IPS DF 6.9 (cell line): ENCODE measurements at regions not wholly inside any gene's neighbourhood (a gene's known extent, or its start where the extent isn't known, plus 50 kb on each side); places are given as distances from the start of the nearest gene placed in this dataset.

Experiments used
- DNase-seq: peaks from one replicate; pipeline ENCODE4 v3.0.0-alpha.2; 2013; ENCODE audit warnings: low read depth, low spot score
- H3K27ac ChIP-seq: one replicate; pipeline ENCODE4 v1.5.1; 2013; ENCODE audit warnings: low read length, control low read depth
- H3K27me3 ChIP-seq: 2 replicates; pipeline ENCODE4 v1.6.1; 2013; ENCODE audit warnings: mild to moderate bottlenecking, low read length; ENCODE audit not compliant: control insufficient read depth, insufficient read depth
- H3K36me3 ChIP-seq: 2 replicates; pipeline ENCODE4 v1.6.1; 2013; ENCODE audit warnings: low read length; ENCODE audit not compliant: control insufficient read depth, insufficient read depth
- H3K4me1 ChIP-seq: 2 replicates; pipeline ENCODE4 v1.6.1; 2013; ENCODE audit warnings: low read length; ENCODE audit not compliant: control insufficient read depth, insufficient read depth
- H3K4me3 ChIP-seq: 2 replicates; pipeline ENCODE4 v1.5.1; 2013; ENCODE audit warnings: mild to moderate bottlenecking, low read length
- H3K9me3 ChIP-seq: 2 replicates; pipeline ENCODE4 v1.6.1; 2013; ENCODE audit warnings: low read length, inconsistent platforms; ENCODE audit not compliant: control insufficient read depth, insufficient read depth
- WGBS: extraction: QIAGEN DNeasy Blood & Tissue Kit; methylation state at CpG from one replicate; pipeline ENCODE4 v1.1.7; 2013; ENCODE audit warnings: mixed read lengths, missing lambda C conversion rate; ENCODE audit not compliant: insufficient read length, insufficient coverage; 5-methylcytosine and 5-hydroxymethylcytosine counted together

GRCh38 chr16:48850097-48850770 is 240.3 kb upstream of the N4BP1 start:
- Histone ChIP-seq H3K27ac (no peak overlapping the region), H3K27me3 (no peaks in the 10 kb centered on the region), H3K4me3 (no peak overlapping the region), H3K36me3 (no peaks in the 10 kb centered on the region), H3K4me1 (no peaks in the 10 kb centered on the region), H3K9me3 (no peaks in the 10 kb centered on the region)
- WGBS = no CpG with 5 or more reads among the region's 7 CpGs
- no peak for DNase-seq

DNA sequence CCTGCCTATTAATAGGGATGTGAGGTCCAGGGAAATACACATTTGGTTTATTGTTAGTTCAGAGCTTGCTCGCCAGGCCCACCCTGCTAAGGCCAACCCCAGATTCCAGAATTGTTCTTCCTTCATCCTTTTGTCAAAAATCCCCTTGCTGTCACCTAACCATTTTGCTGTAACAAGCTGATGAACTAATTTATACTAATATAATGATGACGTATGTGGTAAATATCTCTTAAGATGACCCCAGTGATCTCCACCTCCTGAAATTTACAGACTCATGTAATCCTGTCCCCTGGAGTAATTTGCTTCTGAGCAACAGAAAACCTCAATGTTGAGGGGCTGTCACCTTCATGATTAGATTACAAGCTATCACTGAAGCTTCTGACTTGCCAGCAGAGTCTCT is 236.3 kb upstream of the N4BP1 start:
- H3K27ac ChIP-seq = no peak overlapping the region
- H3K9me3 ChIP-seq = no peaks in the 10 kb centered on the region
- H3K4me1 ChIP-seq = no peaks in the 10 kb centered on the region
- H3K27me3 ChIP-seq = no peaks in the 10 kb centered on the region
- no CpG with 5 or more reads among the region's 2 CpGs for WGBS
- DNase-seq = no peak
- H3K4me3 ChIP-seq = no peak overlapping the region
- no peaks in the 10 kb centered on the region for H3K36me3 ChIP-seq

- H3K4me3 ChIP-seq = no peak overlapping the region
- no peaks in the 10 kb centered on the region for H3K27me3 ChIP-seq
- H3K4me1 ChIP-seq = no peaks in the 10 kb centered on the region
- no peak overlapping the region for H3K27ac ChIP-seq
- no CpG with 5 or more reads among the region's 2 CpGs for WGBS
- no peak for DNase-seq
- H3K9me3 ChIP-seq = no peaks in the 10 kb centered on the region
- no peaks in the 10 kb centered on the region for H3K36me3 ChIP-seq
Observed at GRCh38 chr16:48845261-48845660, 235.3 kb upstream of the N4BP1 start.

DNA sequence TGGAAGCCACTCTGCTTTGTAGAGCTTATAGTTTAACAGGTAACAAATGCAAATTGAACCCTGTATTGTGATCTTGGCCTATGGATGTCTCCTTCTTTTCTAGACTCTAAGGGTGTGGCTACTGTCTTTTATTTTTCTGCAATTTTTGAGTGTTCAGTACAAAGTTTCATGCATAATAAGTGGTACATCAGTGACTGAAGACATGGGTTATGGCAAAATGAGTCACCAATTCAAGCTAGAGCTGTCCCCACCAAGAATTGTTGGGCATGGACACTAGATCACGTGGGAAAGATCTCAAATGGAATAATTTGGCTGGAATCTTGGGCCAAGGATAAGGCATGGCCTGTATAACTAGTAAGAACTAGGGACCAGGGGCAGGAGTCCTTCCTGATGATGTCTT is 228.4 kb upstream of the N4BP1 start:
- WGBS = no CpG with 5 or more reads among the region's 1 CpG

DNA sequence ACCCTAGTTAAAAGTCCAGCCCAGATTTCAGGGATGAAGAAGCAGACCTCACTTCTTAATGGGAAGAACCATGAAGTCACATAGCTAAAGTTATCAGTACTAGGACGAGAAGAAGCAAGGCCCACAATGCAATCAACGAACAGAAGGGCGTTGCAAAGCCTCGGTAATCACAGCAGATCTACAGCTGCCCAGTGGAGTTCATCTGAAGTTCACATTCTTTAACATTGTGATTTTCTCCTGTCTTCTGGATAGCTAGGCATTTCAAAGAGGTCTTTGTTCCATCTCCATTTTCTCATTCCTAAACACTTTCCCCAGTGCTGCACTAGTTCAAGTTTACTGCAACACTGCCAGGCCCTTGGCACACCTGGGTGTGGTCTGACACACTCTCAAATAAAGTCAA is 226.7 kb upstream of the N4BP1 start:
- Histone ChIP-seq H3K4me1 (no peaks in the 10 kb centered on the region), H3K36me3 (no peaks in the 10 kb centered on the region), H3K27me3 (no peaks in the 10 kb centered on the region), H3K4me3 (no peak overlapping the region), H3K9me3 (no peaks in the 10 kb centered on the region), H3K27ac (no peak overlapping the region)
- no peak for DNase-seq
- no CpG with 5 or more reads among the region's 4 CpGs for WGBS

More for the DNA sequence above, 228.4 kb upstream of the N4BP1 start:
- DNase-seq = no peak
- H3K4me3 ChIP-seq = no peak overlapping the region
- H3K27me3 ChIP-seq = no peaks in the 10 kb centered on the region
- H3K27ac ChIP-seq = no peak overlapping the region
- no peaks in the 10 kb centered on the region for H3K9me3 ChIP-seq
- H3K4me1 ChIP-seq = no peaks in the 10 kb centered on the region
- H3K36me3 ChIP-seq = no peaks in the 10 kb centered on the region

GRCh38 chr16:48836067-48836466 is 226.1 kb upstream of the N4BP1 start:
- Histone ChIP-seq H3K27me3 (no peaks in the 10 kb centered on the region), H3K27ac (no peak overlapping the region), H3K4me1 (no peaks in the 10 kb centered on the region), H3K9me3 (no peaks in the 10 kb centered on the region), H3K4me3 (no peak overlapping the region), H3K36me3 (no peaks in the 10 kb centered on the region)
- no CpG with 5 or more reads among the region's 2 CpGs for WGBS
- DNase-seq = no peak

- DNase-seq = no peak
- Histone ChIP-seq H3K36me3 (no peaks in the 10 kb centered on the region), H3K27me3 (no peaks in the 10 kb centered on the region), H3K27ac (no peak overlapping the region), H3K9me3 (no peaks in the 10 kb centered on the region), H3K4me1 (no peaks in the 10 kb centered on the region), H3K4me3 (no peak overlapping the region)
- no CpG with 5 or more reads among the region's 1 CpG for WGBS
Observed at GRCh38 chr16:48834576-48834975, 224.6 kb upstream of the N4BP1 start.

- Histone ChIP-seq H3K27me3 (no peaks in the 10 kb centered on the region), H3K4me3 (no peak overlapping the region), H3K27ac (no peak overlapping the region), H3K36me3 (no peaks in the 10 kb centered on the region), H3K9me3 (no peaks in the 10 kb centered on the region), H3K4me1 (no peaks in the 10 kb centered on the region)
- WGBS = no CpG with 5 or more reads among the region's 2 CpGs
- no peak for DNase-seq
Observed at GRCh38 chr16:48833461-48833860, 223.5 kb upstream of the N4BP1 start.

DNA sequence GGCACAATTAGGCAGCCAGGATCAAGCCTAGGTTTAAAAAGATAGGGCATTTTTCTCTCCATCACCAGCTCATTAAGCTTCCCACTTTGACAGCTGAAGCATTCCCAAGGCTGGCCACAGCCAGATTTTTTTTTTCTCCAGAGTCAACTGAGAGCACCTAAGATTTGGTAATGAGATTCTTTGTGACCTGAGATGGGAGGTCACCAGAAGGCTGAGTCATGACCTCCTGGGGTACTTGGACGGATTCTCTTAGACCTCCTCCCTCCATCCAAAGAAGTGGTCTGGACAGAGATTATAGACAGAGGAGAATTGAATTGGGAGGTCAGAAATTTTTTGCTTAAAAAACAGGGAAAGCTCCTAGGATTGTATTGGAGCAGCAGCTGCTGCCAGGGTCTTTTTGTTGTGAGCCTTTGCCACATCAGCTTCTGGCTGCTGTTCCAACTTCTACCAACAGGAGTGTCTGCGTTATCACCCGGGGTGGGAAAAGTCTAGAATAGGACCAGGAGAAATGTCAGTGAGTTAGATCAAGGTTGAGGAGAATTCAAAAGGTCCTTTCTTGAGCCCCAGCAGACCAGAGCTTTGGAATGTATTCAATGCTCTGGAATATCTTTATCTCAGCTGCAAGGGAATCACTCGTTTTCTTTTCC is 221.2 kb upstream of the N4BP1 start:
- H3K4me1 ChIP-seq = no peaks in the 10 kb centered on the region
- no peaks in the 10 kb centered on the region for H3K9me3 ChIP-seq
- WGBS = no CpG with 5 or more reads among the region's 4 CpGs
- no peaks in the 10 kb centered on the region for H3K27me3 ChIP-seq
- peak; percentile 47 for DNase-seq
- no peak overlapping the region for H3K27ac ChIP-seq
- no peak overlapping the region for H3K4me3 ChIP-seq
- no peaks in the 10 kb centered on the region for H3K36me3 ChIP-seq

DNA sequence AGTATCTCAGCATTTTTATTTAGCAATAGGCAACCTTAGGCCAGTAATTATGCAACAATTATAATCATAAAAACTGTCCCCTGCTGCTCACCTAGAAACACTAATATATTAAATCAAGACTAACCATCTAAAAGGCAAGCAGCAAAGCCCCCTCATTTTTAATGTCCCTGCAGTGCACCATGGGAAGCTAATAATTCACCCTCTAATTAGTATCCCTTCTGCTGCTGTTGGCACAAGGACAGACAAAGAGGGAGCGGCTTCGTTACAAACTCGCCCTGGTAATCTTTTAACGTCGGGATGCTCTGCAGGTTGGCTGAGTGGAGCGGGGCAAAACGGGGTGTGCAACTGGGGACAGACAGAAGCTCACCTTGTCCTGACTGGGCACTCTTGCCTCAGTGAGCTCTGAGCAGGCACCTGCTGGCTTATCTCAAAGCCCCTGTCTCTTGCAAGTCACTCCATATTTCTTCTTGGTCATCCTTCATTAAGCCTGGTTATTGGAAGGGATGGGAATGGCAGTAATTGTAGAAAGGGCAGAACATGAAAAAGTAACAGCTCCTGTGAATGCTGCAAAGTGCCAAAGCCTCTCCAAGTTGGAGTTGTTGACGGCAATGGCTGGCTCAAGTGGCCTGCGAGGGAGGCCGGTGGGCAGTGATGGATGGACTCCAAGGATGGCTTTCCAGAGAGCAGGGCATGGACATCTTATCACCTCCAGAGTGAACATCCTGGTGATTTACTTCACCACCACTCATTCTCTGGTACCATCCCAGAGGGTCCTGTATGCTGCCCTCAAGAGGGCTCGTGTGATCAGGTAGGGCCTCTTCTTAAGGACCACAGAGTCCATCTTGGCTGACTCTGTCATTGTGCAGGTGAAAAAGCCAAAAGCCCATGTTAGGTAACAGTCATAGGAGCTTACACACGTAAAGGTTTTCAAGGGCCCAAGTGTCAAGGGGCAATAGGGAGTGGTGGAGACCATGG is 219.6 kb upstream of the N4BP1 start:
- H3K4me3 ChIP-seq = no peak overlapping the region
- H3K4me1 ChIP-seq = no peaks in the 10 kb centered on the region
- no peaks in the 10 kb centered on the region for H3K9me3 ChIP-seq
- no peak for DNase-seq
- H3K27me3 ChIP-seq = no peaks in the 10 kb centered on the region
- no CpG with 5 or more reads among the region's 12 CpGs for WGBS
- no peak overlapping the region for H3K27ac ChIP-seq
- no peaks in the 10 kb centered on the region for H3K36me3 ChIP-seq
